ENCODE measurements at regions not wholly inside any gene's neighbourhood (a gene's known extent, or its start where the extent isn't known, plus 50 kb on each side); places are given as distances from the start of the nearest gene placed in this dataset.

DNA sequence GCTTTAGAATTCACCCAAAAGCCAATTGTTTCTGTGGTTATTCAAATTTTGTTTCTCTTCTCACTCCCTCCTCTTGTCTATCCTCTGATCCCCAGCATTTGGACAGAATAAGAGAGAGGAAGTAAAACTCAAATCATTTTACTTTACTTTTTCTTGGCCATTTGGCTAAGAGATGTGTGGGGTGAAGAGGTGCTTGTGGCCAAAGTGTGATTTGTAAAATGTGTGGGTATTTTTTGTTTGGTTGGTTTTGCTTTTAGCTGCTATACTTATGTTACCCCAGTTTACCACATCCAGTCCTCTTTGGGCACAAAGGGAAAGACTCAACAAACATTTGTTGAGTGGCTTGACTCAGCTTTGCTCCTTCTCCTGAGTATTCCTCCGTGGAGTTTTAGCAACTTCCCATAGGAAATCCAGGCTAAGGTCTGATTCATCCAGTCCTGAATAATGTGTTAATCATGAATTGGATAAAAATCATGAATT, 109.1 kb upstream of the CYP1B1 start (continued):
- TF ChIP-seq CREB1 (CRISPR knock-in tag; IDR thresholded peaks at IDR 0.05; ENCODE audit: low read depth) (no peak), ETS1 (IDR thresholded peaks at IDR 0.05) (no peak)
- TF ChIP-seq, protein P1, sequence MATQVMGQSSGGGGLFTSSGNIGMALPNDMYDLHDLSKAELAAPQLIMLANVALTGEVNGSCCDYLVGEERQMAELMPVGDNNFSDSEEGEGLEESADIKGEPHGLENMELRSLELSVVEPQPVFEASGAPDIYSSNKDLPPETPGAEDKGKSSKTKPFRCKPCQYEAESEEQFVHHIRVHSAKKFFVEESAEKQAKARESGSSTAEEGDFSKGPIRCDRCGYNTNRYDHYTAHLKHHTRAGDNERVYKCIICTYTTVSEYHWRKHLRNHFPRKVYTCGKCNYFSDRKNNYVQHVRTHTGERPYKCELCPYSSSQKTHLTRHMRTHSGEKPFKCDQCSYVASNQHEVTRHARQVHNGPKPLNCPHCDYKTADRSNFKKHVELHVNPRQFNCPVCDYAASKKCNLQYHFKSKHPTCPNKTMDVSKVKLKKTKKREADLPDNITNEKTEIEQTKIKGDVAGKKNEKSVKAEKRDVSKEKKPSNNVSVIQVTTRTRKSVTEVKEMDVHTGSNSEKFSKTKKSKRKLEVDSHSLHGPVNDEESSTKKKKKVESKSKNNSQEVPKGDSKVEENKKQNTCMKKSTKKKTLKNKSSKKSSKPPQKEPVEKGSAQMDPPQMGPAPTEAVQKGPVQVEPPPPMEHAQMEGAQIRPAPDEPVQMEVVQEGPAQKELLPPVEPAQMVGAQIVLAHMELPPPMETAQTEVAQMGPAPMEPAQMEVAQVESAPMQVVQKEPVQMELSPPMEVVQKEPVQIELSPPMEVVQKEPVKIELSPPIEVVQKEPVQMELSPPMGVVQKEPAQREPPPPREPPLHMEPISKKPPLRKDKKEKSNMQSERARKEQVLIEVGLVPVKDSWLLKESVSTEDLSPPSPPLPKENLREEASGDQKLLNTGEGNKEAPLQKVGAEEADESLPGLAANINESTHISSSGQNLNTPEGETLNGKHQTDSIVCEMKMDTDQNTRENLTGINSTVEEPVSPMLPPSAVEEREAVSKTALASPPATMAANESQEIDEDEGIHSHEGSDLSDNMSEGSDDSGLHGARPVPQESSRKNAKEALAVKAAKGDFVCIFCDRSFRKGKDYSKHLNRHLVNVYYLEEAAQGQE (IDR thresholded peaks at IDR 0.05; ENCODE audit: unreplicated experiment): no peak

GRCh38 chr2:38182492-38183003, 106.6 kb upstream of the CYP1B1 start:
- Histone ChIP-seq H3K4me3 (no peak overlapping the region), H3K4me2 (no peak overlapping the region), H3K27ac (ENCODE audit: low read depth) (no peak overlapping the region), H2AFZ (no peak overlapping the region), H3K27me3 (ENCODE audit: insufficient read depth) (no peaks in the 10 kb centered on the region), H3K36me3 (ENCODE audit: insufficient read depth) (no peaks in the 10 kb centered on the region), H3F3A (replicated peaks; ENCODE audit: low read depth) (no peaks in the 10 kb centered on the region), H3K4me1 (ENCODE audit: insufficient read depth) (no peaks in the 10 kb centered on the region), H3K79me2 (replicated peaks; ENCODE audit: insufficient read depth) (no peaks in the 10 kb centered on the region), H3K9me2 (ENCODE audit: insufficient read depth) (peaks cover 21% of the 10 kb centered on the region), H4K20me1 (replicated peaks; ENCODE audit: insufficient read depth) (no peaks in the 10 kb centered on the region)
- H3K27me3 Mint-ChIP-seq (ENCODE audit: insufficient read depth, low read depth, poor library complexity): no peaks in the 10 kb centered on the region
- no peaks in the 10 kb centered on the region for H3K36me3 Mint-ChIP-seq (ENCODE audit: low read depth)
- no peak for ATAC-seq
- H3K9me3 Mint-ChIP-seq: no peaks in the 10 kb centered on the region; the same call in 2 of the 3 replicates
- H3K4me1 Mint-ChIP-seq: peaks cover 6% of the 10 kb centered on the region; the same call in 2 of the 3 replicates
- no peak overlapping the region for H3K27ac Mint-ChIP-seq
- H3K4me3 Mint-ChIP-seq: no peak overlapping the region
- DNase-seq (ENCODE audit: low spot score): no peak
- TF ChIP-seq ZNF114 (CRISPR knock-in tag; IDR thresholded peaks at IDR 0.05): no peak
- TF ChIP-seq, protein P1 (IDR thresholded peaks at IDR 0.05; ENCODE audit: unreplicated experiment): no peak
- TF ChIP-seq ZNF331 (CRISPR knock-in tag; IDR thresholded peaks at IDR 0.05; ENCODE audit: low read depth): no peak
- no peak for TF ChIP-seq NANOG (IDR thresholded peaks at IDR 0.05; ENCODE audit: borderline replicate concordance)
- TF ChIP-seq CREB1 (CRISPR knock-in tag; IDR thresholded peaks at IDR 0.05; ENCODE audit: low read depth): no peak
- TF ChIP-seq STAT1 (IDR thresholded peaks at IDR 0.05; ENCODE audit: unreplicated experiment): no peak
- no peak for TF ChIP-seq ETS1 (IDR thresholded peaks at IDR 0.05)
- TF ChIP-seq, protein P2, sequence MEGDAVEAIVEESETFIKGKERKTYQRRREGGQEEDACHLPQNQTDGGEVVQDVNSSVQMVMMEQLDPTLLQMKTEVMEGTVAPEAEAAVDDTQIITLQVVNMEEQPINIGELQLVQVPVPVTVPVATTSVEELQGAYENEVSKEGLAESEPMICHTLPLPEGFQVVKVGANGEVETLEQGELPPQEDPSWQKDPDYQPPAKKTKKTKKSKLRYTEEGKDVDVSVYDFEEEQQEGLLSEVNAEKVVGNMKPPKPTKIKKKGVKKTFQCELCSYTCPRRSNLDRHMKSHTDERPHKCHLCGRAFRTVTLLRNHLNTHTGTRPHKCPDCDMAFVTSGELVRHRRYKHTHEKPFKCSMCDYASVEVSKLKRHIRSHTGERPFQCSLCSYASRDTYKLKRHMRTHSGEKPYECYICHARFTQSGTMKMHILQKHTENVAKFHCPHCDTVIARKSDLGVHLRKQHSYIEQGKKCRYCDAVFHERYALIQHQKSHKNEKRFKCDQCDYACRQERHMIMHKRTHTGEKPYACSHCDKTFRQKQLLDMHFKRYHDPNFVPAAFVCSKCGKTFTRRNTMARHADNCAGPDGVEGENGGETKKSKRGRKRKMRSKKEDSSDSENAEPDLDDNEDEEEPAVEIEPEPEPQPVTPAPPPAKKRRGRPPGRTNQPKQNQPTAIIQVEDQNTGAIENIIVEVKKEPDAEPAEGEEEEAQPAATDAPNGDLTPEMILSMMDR (conservative IDR thresholded peaks at IDR 0.05; ENCODE audit: low read depth in 2 of 2): no peak

All from GM23338 (cell line).